GM03348 (cell line): ENCODE measurements at regions not wholly inside any gene's neighbourhood (a gene's known extent, or its start where the extent isn't known, plus 50 kb on each side); places are given as distances from the start of the nearest gene placed in this dataset.

Experiments
- DNase-seq: peaks from one replicate; pipeline ENCODE4 v3.0.0; 2012; ENCODE audit warnings: low spot score

GRCh38 chr2:207236156-207236935 is 70.6 kb upstream of the KLF7 start:
- no peak for DNase-seq

- DNase-seq: peak; percentile 92
Observed at GRCh38 chr2:207238831-207239701, 73.3 kb upstream of the KLF7 start.

- DNase-seq: peak; percentile 40
Observed at GRCh38 chr2:207239754-207240494, 74.2 kb upstream of the KLF7 start.

DNA sequence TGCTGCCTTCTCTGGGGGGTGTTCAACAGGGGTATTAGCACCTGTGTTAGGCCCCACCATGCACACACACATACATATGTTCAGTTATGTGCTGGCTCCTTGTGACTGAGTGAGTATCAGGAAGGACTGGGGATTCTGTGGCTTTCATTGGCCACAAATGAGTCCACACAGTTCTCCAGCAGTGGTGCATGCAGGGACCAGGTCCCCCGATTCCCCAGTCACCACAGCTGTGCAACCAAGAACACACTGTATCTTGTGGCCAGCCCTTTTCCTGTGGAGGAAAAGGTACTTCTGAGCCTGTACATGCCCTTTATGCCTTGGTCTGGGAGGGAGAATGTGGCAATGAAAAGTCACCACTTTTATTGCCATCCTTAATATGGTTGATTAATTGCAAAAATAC is 74.9 kb upstream of the KLF7 start:
- DNase-seq: no peak

DNA sequence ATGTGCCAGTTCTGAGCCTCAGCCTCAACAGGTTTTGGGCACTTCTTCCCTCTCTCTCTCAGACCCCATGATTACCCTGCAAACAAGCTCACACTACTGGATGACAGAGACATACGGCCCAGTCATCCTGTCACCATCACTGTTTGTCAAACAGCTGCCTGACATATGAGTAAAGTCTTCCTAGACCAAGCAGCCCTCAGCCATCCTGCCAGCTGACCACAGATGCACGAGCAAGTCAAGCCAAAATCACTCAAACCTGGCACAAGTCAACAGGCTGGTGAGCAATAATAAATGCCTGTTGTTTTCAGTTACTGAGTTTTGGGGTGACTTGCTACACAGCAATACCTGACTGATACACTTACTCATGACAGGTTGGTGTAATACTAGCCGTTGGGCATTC is 75.5 kb upstream of the KLF7 start:
- no peak for DNase-seq

GRCh38 chr2:207243601-207244000 is 77.9 kb upstream of the KLF7 start:
- DNase-seq: no peak

DNA sequence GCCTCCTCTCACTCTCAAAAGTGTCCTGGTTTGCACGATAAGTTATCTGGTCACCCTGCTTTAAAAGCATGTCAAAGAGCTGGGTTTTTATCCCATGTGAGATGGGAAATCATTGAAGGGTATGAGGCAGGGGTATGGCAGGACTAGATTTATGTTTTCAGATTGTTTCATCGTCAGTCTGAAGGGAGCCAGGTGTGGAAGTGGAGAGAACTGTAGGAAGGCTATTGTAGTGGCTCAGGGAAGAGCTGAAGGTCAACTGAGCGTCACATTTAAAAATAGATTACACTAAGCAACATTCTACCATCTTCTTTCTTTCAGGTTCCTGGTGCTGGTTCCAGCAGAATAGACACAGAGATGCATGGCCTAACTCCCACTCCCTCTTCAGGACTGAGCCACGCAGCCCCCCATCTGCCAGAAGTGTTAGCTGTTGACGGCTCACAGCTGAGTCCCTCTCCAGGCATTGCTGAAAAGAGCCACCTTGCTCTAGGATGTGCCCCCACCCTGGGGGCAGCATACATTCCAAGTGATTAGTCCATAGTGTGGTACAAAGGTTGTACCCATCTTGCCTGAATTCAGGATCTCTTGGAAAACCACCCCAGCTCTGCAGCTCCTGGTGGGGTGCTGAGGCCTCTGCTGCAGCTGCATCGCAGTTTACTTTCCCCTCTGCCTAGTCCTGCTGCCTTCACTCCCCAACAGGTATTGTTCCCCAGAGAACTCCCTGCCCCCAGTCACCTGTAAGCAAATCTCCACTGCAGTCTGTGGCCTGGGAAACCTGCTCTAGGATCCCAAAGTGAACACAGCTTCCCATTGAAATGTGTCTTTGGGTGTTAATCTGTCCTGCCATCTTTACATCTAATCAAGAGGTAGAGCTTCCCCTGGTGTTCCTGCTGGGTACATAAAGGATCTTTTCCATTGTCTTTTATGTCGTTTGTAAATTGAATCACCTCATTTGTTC is 79.5 kb upstream of the KLF7 start:
- DNase-seq: no peak

DNA sequence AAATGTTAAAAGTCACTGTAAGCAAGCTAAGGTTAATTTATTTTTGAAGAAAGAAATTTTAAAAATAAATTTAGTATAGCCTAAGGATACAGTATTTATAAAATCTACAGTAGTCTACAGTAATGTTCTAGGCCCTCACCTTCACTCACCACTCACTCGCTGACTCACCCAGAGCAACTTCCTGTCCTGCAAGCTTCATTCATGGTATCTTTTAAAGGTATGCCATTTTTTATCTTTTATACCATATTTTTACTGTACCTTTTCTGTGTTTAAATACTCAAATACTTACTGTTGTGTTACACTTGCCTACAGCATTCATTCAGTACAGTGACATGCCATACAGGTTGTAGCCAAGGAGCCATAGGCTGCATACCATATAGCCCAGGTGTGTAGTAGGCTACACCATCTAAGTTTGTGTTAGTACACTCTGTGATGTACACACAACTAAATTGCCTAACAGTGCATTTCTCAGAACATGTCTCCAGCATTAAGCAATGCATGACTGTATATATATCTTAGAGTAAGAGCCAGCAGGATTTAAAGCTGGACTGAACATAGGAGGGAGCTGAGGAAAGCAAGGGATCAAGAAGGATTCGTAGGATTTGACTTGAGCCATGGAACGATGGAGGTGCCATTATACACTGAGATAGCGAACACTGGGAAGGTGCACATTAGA is 83.1 kb upstream of the KLF7 start:
- DNase-seq: no peak

GRCh38 chr2:207251022-207251421 is 85.3 kb upstream of the KLF7 start:
- no peak for DNase-seq

DNA sequence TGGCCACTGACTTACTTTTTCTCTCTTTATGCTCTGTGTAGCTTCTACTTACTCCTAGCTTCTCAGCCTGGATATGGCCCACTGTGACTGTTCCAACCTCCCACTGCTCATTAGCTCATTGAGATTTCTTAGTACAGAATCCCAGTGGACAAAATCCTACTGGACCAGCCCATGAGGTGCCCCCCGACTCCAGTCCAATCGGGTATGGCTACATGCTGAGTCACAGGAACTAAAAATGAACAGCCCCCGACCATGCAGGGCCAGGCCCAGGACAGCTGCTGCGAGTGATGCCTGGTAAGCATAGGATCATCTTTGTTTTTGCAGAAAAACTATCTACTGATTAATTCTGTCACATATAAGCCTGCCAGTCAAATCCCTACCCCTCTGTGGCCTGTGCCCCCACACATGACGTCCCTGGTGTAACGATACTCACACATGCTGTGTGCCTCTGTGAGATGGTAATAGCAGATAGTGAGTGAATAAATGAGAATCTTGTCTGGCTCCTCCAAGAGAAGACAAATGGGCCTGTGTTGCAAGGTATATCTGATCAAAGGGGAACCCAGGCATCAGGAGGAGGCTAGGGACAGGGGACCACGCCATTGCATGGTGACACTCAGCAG is 85.9 kb upstream of the KLF7 start:
- no peak for DNase-seq

DNA sequence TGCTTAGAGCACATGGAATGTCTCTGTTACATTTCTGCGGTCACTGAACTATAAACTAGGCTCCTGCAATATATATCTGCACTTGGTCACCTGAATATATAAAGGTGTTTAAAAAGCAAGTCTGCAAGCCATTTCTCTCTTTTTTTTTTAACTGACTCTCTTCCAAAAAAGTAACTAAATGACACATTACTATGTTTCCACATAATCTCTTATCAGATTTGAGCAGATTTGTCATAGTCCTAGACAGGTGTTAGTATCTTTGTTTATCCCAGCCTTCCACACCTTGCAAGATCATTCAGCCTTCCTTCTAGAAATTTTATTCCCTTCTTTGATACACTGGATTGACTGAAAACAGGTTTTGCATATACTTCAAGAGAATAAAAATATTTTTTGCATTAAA is 86.7 kb upstream of the KLF7 start:
- no peak for DNase-seq

- no peak for DNase-seq
Observed at GRCh38 chr2:207252979-207253645, 87.4 kb upstream of the KLF7 start.

GRCh38 chr2:207253666-207254345 is 88.1 kb upstream of the KLF7 start:
- DNase-seq: peak; percentile 80

DNA sequence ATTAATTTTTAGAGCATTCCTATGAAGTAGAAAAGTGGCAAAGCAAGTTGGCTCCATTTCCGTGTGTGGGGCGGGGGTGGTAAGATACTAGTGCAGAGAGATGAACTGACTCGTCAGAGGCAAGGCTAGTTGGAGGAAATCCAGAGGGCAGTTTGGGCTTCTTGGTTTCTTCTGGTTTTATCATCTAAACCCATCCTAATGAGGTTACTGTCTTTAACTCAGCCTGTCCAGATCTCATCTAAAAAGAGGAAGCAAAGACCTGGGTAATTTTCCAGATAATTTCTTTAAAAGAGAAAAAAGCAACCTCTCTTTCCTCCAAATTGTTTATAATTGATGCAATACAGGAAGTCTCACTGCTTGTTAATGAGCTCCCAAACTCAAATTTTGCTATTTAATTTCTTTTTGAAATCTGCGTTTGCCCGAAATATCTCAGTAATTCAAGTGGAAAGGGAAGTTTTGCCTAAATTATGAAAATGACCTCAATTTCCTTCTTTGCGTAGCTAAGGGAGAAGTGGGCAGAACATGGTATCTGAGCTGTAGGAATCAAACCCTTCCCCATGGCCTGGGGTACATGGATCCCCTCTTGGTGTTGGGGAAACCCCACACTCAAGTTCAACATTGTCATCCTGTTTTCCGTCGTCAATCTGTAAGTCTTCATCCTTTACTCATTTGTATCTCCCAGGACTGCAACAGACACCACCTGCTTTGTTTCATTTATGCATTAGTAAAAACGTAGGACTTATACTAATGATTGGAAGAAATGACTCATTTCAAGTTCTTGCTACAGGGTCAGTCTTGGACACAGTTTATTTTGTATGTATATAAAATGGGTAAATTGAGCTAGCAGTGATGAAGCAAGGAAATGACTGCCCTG is 89.1 kb upstream of the KLF7 start:
- DNase-seq: peak; percentile 50

DNA sequence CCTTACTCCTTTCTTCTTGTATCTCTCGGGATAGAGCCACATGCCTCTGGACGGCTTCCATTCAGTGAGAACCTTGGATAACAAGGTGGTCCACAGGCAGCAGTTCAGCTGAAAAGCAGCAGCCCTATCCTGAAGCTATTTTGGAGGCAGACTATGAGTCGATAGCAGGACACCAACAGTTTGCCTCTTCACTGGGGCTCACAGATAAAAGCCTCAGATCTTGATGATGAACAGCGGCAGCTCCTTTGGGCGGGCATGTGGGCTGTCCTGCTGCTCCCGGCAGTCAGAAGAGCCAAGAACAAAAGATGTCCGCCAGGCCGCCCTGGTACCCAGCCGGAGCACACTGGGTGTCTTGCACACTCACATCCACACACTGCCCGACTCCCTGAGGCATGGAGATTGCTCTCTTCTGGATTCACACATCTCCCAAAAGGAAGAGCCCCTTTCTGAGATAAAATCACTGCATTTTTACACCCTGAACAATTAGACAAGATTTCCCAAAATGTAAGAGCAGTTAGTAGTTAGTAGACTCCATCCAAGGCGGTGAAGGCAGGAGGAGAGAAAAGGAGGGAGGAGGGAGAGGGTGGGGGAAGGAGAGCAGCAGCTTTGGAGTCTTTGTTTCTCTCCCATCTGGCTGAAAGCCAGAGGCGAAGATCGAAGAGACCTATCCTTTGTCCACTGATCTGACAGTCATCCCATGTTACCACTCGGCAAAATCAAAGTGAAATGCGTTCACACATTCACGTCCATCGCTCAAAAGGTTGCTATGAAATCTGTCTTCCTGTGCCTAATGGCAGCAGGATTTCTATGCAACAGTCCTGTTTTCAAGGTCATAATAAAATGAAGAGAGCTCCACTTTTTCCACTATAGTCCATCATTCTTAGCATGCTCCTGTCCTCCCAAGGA is 90.1 kb upstream of the KLF7 start:
- no peak for DNase-seq

DNA sequence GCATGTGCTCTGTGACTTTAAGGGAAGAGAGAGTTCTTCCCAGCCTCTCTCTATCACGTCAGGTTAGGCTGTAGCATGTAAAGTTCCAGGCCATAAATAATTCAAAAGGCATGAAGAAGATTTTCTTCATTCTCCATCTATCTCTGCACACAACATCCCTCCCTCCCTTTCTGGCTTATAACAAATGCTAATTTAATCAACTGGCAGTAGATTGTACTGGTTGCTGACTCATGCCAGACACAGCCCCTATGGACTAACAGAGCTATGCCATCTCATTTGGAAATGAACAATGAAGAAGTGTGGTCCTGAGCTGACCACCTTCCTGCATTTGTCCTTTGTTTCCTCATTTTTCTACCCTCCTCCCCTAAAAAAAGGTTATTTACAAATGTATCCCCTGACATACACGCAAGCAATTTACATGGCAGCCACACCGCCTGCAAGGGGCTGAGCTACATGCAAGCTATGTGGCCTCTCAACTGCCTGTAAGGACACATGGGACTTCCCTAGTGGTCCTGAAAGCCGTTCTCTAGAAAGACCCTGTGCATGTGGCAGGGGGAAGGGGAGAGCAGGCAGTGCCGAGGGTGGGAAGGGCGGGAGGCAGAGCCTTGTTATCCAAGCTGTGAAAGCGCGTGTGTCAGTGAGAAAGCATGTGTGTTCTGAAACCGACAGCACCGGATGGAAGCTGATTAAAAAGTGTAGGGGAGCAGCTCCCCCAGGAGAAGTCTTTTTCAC is 90.9 kb upstream of the KLF7 start:
- DNase-seq: peak; percentile 29
